MM.1S (cell line): ENCODE measurements at regions not wholly inside any gene's neighbourhood (a gene's known extent, or its start where the extent isn't known, plus 50 kb on each side); places are given as distances from the start of the nearest gene placed in this dataset.
A peak's percentile ranks its signal among the peaks of the same experiment; 100 is the strongest.

Experiments used
- DNase-seq: peaks from one replicate; pipeline ENCODE4 v3.0.0-alpha.2; 2015
- H2AFZ ChIP-seq: fragments of 300-600 bp; sonication (generic); 2 replicates; pipeline ENCODE4 v1.6.0; 2016; ENCODE audit warnings: antibody characterized with exemption, low read length
- H3F3A ChIP-seq: fragments of 300-600 bp; sonication (generic); 2 replicates; pipeline ENCODE4 v1.6.1; 2016; ENCODE audit warnings: mild to moderate bottlenecking, antibody characterized with exemption, low read length, moderate library complexity, mixed read lengths; ENCODE audit not compliant: insufficient read depth
- H3K27ac ChIP-seq: fragments of 300-600 bp; sonication (generic); 2 replicates; pipeline ENCODE4 v1.5.1; 2016; ENCODE audit warnings: mild to moderate bottlenecking, low read length
- H3K27me3 ChIP-seq: fragments of 300-600 bp; sonication (generic); replicated peaks from 2 replicates; pipeline ENCODE4 v1.6.0; 2016; ENCODE audit warnings: low read length; ENCODE audit not compliant: insufficient read depth
- H3K36me3 ChIP-seq: fragments of 300-600 bp; sonication (generic); replicated peaks from 2 replicates; pipeline ENCODE4 v1.6.1; 2016; ENCODE audit warnings: mild to moderate bottlenecking, low read length, mixed read lengths; ENCODE audit not compliant: insufficient read depth
- H3K4me1 ChIP-seq: fragments of 300-600 bp; sonication (generic); 2 replicates; pipeline ENCODE4 v1.6.1; 2016; ENCODE audit warnings: low read length, mixed read lengths
- H3K4me2 ChIP-seq: fragments of 300-600 bp; sonication (generic); 2 replicates; pipeline ENCODE4 v1.6.0; 2016; ENCODE audit warnings: low read depth, low read length
- H3K4me3 ChIP-seq: fragments of 300-600 bp; sonication (generic); 2 replicates; pipeline ENCODE4 v1.5.1; 2016; ENCODE audit warnings: low read length, mixed read lengths
- H3K79me2 ChIP-seq: fragments of 300-600 bp; sonication (generic); 2 replicates; pipeline ENCODE4 v1.6.1; 2016; ENCODE audit warnings: mixed run types, low read length, mixed read lengths
- H3K9ac ChIP-seq: fragments of 300-600 bp; sonication (generic); 2 replicates; pipeline ENCODE4 v1.6.1; 2016; ENCODE audit warnings: low read length, mixed read lengths
- H3K9me2 ChIP-seq: fragments of 300-600 bp; sonication (generic); replicated peaks from 2 replicates; pipeline ENCODE4 v1.6.1; 2016; ENCODE audit warnings: mild to moderate bottlenecking, low read length, mixed read lengths; ENCODE audit not compliant: insufficient read depth
- H3K9me3 ChIP-seq: fragments of 300-600 bp; sonication (generic); replicated peaks from 2 replicates; pipeline ENCODE4 v1.6.1; 2016; ENCODE audit warnings: mild to moderate bottlenecking, low read length, mixed read lengths; ENCODE audit not compliant: insufficient read depth
- H4K20me1 ChIP-seq: fragments of 300-600 bp; sonication (generic); 2 replicates; pipeline ENCODE4 v1.6.1; 2016; ENCODE audit warnings: mild to moderate bottlenecking, low read length, moderate library complexity, mixed read lengths; ENCODE audit not compliant: insufficient read depth
- CTCF ChIP-seq: fragments of 300-600 bp; sonication (generic); IDR thresholded peaks from 2 replicates; pipeline ENCODE4 v1.5.1; 2016; ENCODE audit warnings: antibody characterized with exemption, low read length, mixed read lengths
- EZH2 ChIP-seq: fragments of 300-600 bp; sonication (generic); optimal IDR thresholded peaks from 2 replicates; pipeline ENCODE3; 2017; ENCODE audit warnings: low read depth, mild to moderate bottlenecking, antibody characterized with exemption, low read length, mixed read lengths
- EZH2phosphoT487 ChIP-seq: fragments of 300-600 bp; sonication (generic); IDR thresholded peaks from 2 replicates; pipeline ENCODE4 v1.6.1; 2018; ENCODE audit warnings: antibody characterized with exemption, low read length

GRCh38 chr3:110767838-110768237 is 303.8 kb upstream of the NECTIN3 start:
- Histone ChIP-seq H3K79me2 (no peaks in the 10 kb centered on the region), H4K20me1 (no peaks in the 10 kb centered on the region), H3F3A (no peaks in the 10 kb centered on the region; the same call in 1 of the 2 replicates), H3K27me3 (no peaks in the 10 kb centered on the region), H2AFZ (peak overlapping the region; percentile 31; the same call in 1 of the 2 replicates), H3K27ac (peak overlapping the region; percentile 4; the same call in 1 of the 2 replicates), H3K9ac (no peak overlapping the region), H3K4me1 (peaks cover 21% of the 10 kb centered on the region), H3K9me3 (no peaks in the 10 kb centered on the region), H3K9me2 (no peaks in the 10 kb centered on the region), H3K4me2 (peak overlapping the region; percentile 34; the same call in 1 of the 2 replicates), H3K36me3 (no peaks in the 10 kb centered on the region), H3K4me3 (no peak overlapping the region)
- TF ChIP-seq CTCF (no peak), EZH2 (no peak), EZH2phosphoT487 (no peak)
- peak; percentile 50 for DNase-seq

GRCh38 chr3:110773413-110773954 is 298.1 kb upstream of the NECTIN3 start:
- no peak for DNase-seq
- H3K27ac ChIP-seq: no peak overlapping the region
- H3K9ac ChIP-seq: no peak overlapping the region

GRCh38 chr3:110774496-110775265 is 296.9 kb upstream of the NECTIN3 start:
- Histone ChIP-seq H3K27ac (no peak overlapping the region), H3F3A (no peaks in the 10 kb centered on the region), H3K36me3 (no peaks in the 10 kb centered on the region), H3K9ac (no peak overlapping the region), H3K79me2 (no peaks in the 10 kb centered on the region), H3K9me3 (no peaks in the 10 kb centered on the region), H3K4me2 (no peak overlapping the region), H3K27me3 (no peaks in the 10 kb centered on the region), H2AFZ (no peak overlapping the region), H3K9me2 (no peaks in the 10 kb centered on the region), H4K20me1 (no peaks in the 10 kb centered on the region), H3K4me1 (peaks cover 8% of the 10 kb centered on the region), H3K4me3 (no peak overlapping the region)
- DNase-seq: no peak
- TF ChIP-seq EZH2: no peak
- TF ChIP-seq EZH2phosphoT487: no peak

More at GRCh38 chr3:110773413-110773954, 298.1 kb upstream of the NECTIN3 start:
- no peak overlapping the region for H2AFZ ChIP-seq
- no peaks in the 10 kb centered on the region for H3K79me2 ChIP-seq
- TF ChIP-seq EZH2phosphoT487 (no peak), CTCF (no peak), EZH2 (no peak)
- peaks cover 9% of the 10 kb centered on the region for H3K4me1 ChIP-seq
- no peaks in the 10 kb centered on the region for H3F3A ChIP-seq
- H3K27me3 ChIP-seq: no peaks in the 10 kb centered on the region
- H3K4me3 ChIP-seq: no peak overlapping the region
- H3K9me3 ChIP-seq: no peaks in the 10 kb centered on the region
- H3K36me3 ChIP-seq: no peaks in the 10 kb centered on the region
- H3K9me2 ChIP-seq: no peaks in the 10 kb centered on the region
- no peaks in the 10 kb centered on the region for H4K20me1 ChIP-seq
- H3K4me2 ChIP-seq: no peak overlapping the region
